ENCODE measurements at regions not wholly inside any gene's neighbourhood (a gene's known extent, or its start where the extent isn't known, plus 50 kb on each side); places are given as distances from the start of the nearest gene placed in this dataset.

DNA sequence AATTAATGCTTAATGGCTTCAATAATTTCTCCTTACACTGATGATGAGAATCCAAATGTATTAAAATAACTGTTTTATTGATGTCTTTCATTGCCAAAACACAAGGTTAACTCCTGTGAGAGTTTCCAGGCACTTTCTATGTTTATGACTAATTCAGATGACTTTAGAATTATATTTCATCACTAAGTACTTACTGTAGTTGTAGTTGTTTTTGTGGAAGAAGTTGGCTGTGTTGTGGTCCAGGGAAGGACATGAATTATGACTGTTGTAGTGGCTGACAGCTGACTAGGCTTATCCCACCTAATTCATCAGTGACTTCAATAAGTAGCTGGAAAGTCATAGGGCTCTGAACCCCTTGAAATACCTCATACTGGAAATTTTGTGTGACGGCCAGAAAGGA lies 254.8 kb downstream of the HGF start:
- POLR2A ChIA-PET (ENCODE audit: unreplicated experiment), result no interaction called here
- CTCF ChIA-PET, result no interaction called here
- BruUV-seq (replicated peaks), result no TSS peak
- H3K4me1 ChIP-seq (ENCODE audit: insufficient read depth, low read length), result peaks cover 28% of the 10 kb centered on the region
- no peaks in the 10 kb centered on the region for H3K36me3 ChIP-seq (ENCODE audit: low read depth, low read length)
- no peaks in the 10 kb centered on the region for H3K9me2 ChIP-seq (replicated peaks; ENCODE audit: low read length)
- no peak overlapping the region for H3K9ac ChIP-seq (ENCODE audit: low read length)
- intact Hi-C loops (cut with micrococcal nuclease), result loop anchor here (5.0 kb wide), 3 partner anchors 102 to 177 kb away; no protein-coding TSS in a partner anchor
- H3K27me3 ChIP-seq (ENCODE audit: low read length), result no peaks in the 10 kb centered on the region
- no peak overlapping the region for H3K4me2 ChIP-seq (ENCODE audit: low read length)
- peak; percentile 53 for ATAC-seq
- H3K4me3 ChIP-seq (ENCODE audit: low read length), result no peak overlapping the region
- H4K20me1 ChIP-seq (ENCODE audit: low read length), result no peaks in the 10 kb centered on the region
- DNase-seq, result peak; percentile 23
- H3K27ac ChIP-seq (ENCODE audit: low read length), result peak overlapping the region; percentile 50
- H2AFZ ChIP-seq (ENCODE audit: low read length), result no peak overlapping the region
- H3K79me2 ChIP-seq (ENCODE audit: low read length), result no peaks in the 10 kb centered on the region
- H3F3A ChIP-seq (ENCODE audit: low read length, unreplicated experiment), result no peaks in the 10 kb centered on the region
- H3K9me3 ChIP-seq (ENCODE audit: low read length), result no peaks in the 10 kb centered on the region
- TF ChIP-seq EZH2 (IDR thresholded peaks at IDR 0.05; ENCODE audit: low read length, unreplicated experiment), result no peak
- TF ChIP-seq EZH2phosphoT487 (IDR thresholded peaks at IDR 0.05; ENCODE audit: borderline replicate concordance, low read length), result no peak
- TF ChIP-seq, protein P1, sequence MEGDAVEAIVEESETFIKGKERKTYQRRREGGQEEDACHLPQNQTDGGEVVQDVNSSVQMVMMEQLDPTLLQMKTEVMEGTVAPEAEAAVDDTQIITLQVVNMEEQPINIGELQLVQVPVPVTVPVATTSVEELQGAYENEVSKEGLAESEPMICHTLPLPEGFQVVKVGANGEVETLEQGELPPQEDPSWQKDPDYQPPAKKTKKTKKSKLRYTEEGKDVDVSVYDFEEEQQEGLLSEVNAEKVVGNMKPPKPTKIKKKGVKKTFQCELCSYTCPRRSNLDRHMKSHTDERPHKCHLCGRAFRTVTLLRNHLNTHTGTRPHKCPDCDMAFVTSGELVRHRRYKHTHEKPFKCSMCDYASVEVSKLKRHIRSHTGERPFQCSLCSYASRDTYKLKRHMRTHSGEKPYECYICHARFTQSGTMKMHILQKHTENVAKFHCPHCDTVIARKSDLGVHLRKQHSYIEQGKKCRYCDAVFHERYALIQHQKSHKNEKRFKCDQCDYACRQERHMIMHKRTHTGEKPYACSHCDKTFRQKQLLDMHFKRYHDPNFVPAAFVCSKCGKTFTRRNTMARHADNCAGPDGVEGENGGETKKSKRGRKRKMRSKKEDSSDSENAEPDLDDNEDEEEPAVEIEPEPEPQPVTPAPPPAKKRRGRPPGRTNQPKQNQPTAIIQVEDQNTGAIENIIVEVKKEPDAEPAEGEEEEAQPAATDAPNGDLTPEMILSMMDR (conservative IDR thresholded peaks at IDR 0.05; ENCODE audit: low read depth, low read length), result no peak

DNA sequence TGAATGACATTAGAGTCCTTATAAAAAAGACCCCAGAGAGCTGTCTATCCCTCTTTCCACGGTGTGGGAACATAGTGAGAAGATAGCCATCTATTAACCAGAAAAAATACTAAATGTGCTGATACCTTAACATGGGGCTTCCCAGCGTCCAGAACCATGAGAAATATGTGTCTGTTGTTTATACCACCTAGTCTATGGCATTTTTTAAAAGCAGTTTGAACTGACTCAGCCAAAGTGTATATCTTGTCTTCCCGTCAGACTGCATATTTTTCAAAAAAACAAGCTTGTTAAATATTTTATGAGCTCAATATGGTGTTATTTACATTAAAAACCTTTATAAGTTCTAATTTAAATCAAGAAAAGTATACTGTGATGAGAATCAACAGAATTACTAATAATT lies 255.3 kb downstream of the HGF start:
- peak; percentile 74 for ATAC-seq
- CTCF ChIA-PET, result no interaction called here

DNA sequence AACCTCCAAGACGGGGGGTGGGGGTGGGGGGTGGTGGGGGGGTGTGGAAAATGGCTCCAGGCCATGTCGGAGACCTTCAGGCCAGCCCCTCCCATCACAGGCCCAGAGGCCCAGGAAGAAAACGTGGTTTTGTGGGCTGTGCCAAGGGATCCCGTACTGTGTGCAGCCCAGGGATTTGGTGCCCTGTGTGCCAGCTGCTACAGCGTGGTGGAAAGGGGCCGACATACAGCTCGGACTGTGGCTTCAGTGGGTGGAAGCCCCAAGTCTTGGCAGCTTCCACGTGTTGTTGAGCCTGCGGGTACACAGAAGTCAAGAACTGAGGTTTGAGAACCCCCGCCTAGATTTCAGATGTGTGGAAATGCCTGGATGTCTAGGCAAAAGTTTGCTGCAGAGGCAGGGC lies 259.7 kb downstream of the HGF start:
- no peak for DNase-seq
- Histone ChIP-seq H2AFZ (ENCODE audit: low read length) (no peak overlapping the region), H3F3A (ENCODE audit: low read length, unreplicated experiment) (no peaks in the 10 kb centered on the region), H3K4me2 (ENCODE audit: low read length) (no peak overlapping the region), H3K4me1 (ENCODE audit: insufficient read depth, low read length) (0 out of 2 replicates have a peak, but pooled peaks cover 8% of the 10 kb centered on the region), H3K27me3 (ENCODE audit: low read length) (no peaks in the 10 kb centered on the region), H4K20me1 (ENCODE audit: low read length) (no peaks in the 10 kb centered on the region), H3K79me2 (ENCODE audit: low read length) (no peaks in the 10 kb centered on the region), H3K9me3 (ENCODE audit: low read length) (no peaks in the 10 kb centered on the region), H3K36me3 (ENCODE audit: low read depth, low read length) (no peaks in the 10 kb centered on the region), H3K4me3 (ENCODE audit: low read length) (no peak overlapping the region), H3K27ac (ENCODE audit: low read length) (no peak overlapping the region), H3K9ac (ENCODE audit: low read length) (no peak overlapping the region), H3K9me2 (replicated peaks; ENCODE audit: low read length) (no peaks in the 10 kb centered on the region)
- TF ChIP-seq EZH2 (IDR thresholded peaks at IDR 0.05; ENCODE audit: low read length, unreplicated experiment), result no peak
- TF ChIP-seq EZH2phosphoT487 (IDR thresholded peaks at IDR 0.05; ENCODE audit: borderline replicate concordance, low read length), result no peak
- TF ChIP-seq, protein P1 (conservative IDR thresholded peaks at IDR 0.05; ENCODE audit: low read depth, low read length), result no peak
- CTCF ChIA-PET, result interaction anchor here (1.1 kb wide), 1 partner anchor 9 kb away, joined by 3 read pairs; no protein-coding TSS in a partner anchor
- intact Hi-C loops (cut with micrococcal nuclease), result no loop called here
- ATAC-seq, result no peak
- POLR2A ChIA-PET (ENCODE audit: unreplicated experiment), result no interaction called here
- BruUV-seq (replicated peaks), result no TSS peak

More for the DNA sequence above, 255.3 kb downstream of the HGF start:
- Histone ChIP-seq H3K4me2 (ENCODE audit: low read length) (no peak overlapping the region), H3F3A (ENCODE audit: low read length, unreplicated experiment) (no peaks in the 10 kb centered on the region), H3K9ac (ENCODE audit: low read length) (peak overlapping the region; percentile 14; the same call in 1 of the 2 replicates), H3K9me2 (replicated peaks; ENCODE audit: low read length) (no peaks in the 10 kb centered on the region), H3K36me3 (ENCODE audit: low read depth, low read length) (no peaks in the 10 kb centered on the region), H4K20me1 (ENCODE audit: low read length) (no peaks in the 10 kb centered on the region), H3K27me3 (ENCODE audit: low read length) (no peaks in the 10 kb centered on the region), H3K4me3 (ENCODE audit: low read length) (no peak overlapping the region), H3K27ac (ENCODE audit: low read length) (peak overlapping the region; percentile 50), H3K4me1 (ENCODE audit: insufficient read depth, low read length) (peaks cover 28% of the 10 kb centered on the region), H2AFZ (ENCODE audit: low read length) (no peak overlapping the region), H3K9me3 (ENCODE audit: low read length) (no peaks in the 10 kb centered on the region), H3K79me2 (ENCODE audit: low read length) (no peaks in the 10 kb centered on the region)
- POLR2A ChIA-PET (ENCODE audit: unreplicated experiment), result no interaction called here
- DNase-seq, result peak; percentile 19
- intact Hi-C loops (cut with micrococcal nuclease), result no loop called here
- no peak for TF ChIP-seq EZH2phosphoT487 (IDR thresholded peaks at IDR 0.05; ENCODE audit: borderline replicate concordance, low read length)
- no peak for TF ChIP-seq EZH2 (IDR thresholded peaks at IDR 0.05; ENCODE audit: low read length, unreplicated experiment)
- TF ChIP-seq, protein P1 (conservative IDR thresholded peaks at IDR 0.05; ENCODE audit: low read depth, low read length), result no peak
- BruUV-seq (replicated peaks), result no TSS peak
